HG02970 (cell line): ENCODE measurements at regions not wholly inside any gene's neighbourhood (a gene's known extent, or its start where the extent isn't known, plus 50 kb on each side); places are given as distances from the start of the nearest gene placed in this dataset.
"Not testable (repeated sequence)": the region's sequence is repeated elsewhere in the genome, so short reads cannot be mapped to it uniquely, and the experiment has no call there.

Experiments
- ATAC-seq: cut with Tn5 transposase; IDR thresholded peaks from one replicate; pipeline ENCODE4 v1.9.1; 2021; ENCODE audit warnings: mild to moderate bottlenecking, moderate library complexity, moderate number of reproducible peaks; ENCODE audit not compliant: unreplicated experiment, low FRiP score

GRCh38 chr4:23423540-23423939, 466.3 kb downstream of the PPARGC1A start:
- no peak for ATAC-seq

GRCh38 chr4:23422878-23423277, 467.0 kb downstream of the PPARGC1A start:
- no peak for ATAC-seq

- ATAC-seq = no peak
Observed at GRCh38 chr4:23413631-23414030, 476.2 kb downstream of the PPARGC1A start.

GRCh38 chr4:23412701-23413100, 477.1 kb downstream of the PPARGC1A start:
- no peak for ATAC-seq

- ATAC-seq = not testable (repeated sequence)
Observed at GRCh38 chr4:23408913-23409312, 480.9 kb downstream of the PPARGC1A start.

- ATAC-seq = no peak
Observed at GRCh38 chr4:23401572-23401971, 488.3 kb downstream of the PPARGC1A start.

- no peak for ATAC-seq
Observed at GRCh38 chr4:23392860-23393458, 496.9 kb downstream of the PPARGC1A start.

GRCh38 chr4:23390246-23390645, 499.6 kb downstream of the PPARGC1A start:
- ATAC-seq = no peak

- ATAC-seq = no peak
Observed at GRCh38 chr4:23388699-23389395, 501.0 kb downstream of the PPARGC1A start.

- ATAC-seq = no peak
Observed at GRCh38 chr4:23388255-23388654, 501.6 kb downstream of the PPARGC1A start.

- no peak for ATAC-seq
Observed at GRCh38 chr4:23384741-23385140, 505.1 kb downstream of the PPARGC1A start.

GRCh38 chr4:23382879-23383278, 507.0 kb downstream of the PPARGC1A start:
- ATAC-seq = no peak

GRCh38 chr4:23374259-23374658, 515.6 kb downstream of the PPARGC1A start:
- ATAC-seq = no peak

GRCh38 chr4:23373261-23373660, 516.6 kb downstream of the PPARGC1A start:
- ATAC-seq = no peak

- no peak for ATAC-seq
Observed at GRCh38 chr4:23371533-23371932, 518.3 kb downstream of the PPARGC1A start.

- no peak for ATAC-seq
Observed at GRCh38 chr4:23369331-23369730, 520.5 kb downstream of the PPARGC1A start.

- no peak for ATAC-seq
Observed at GRCh38 chr4:23368081-23368697, 521.7 kb downstream of the PPARGC1A start.

- no peak for ATAC-seq
Observed at GRCh38 chr4:23366557-23366906, 523.3 kb downstream of the PPARGC1A start.

- no peak for ATAC-seq
Observed at GRCh38 chr4:23365871-23366556, 523.8 kb downstream of the PPARGC1A start.

- no peak for ATAC-seq
Observed at GRCh38 chr4:23365086-23365485, 524.8 kb downstream of the PPARGC1A start.

- no peak for ATAC-seq
Observed at GRCh38 chr4:23364167-23364566, 525.7 kb downstream of the PPARGC1A start.
